PFSK-1 (cell line): ENCODE measurements at regions not wholly inside any gene's neighbourhood (a gene's known extent, or its start where the extent isn't known, plus 50 kb on each side); places are given as distances from the start of the nearest gene placed in this dataset.

Experiments used
- POLR2AphosphoS5 ChIP-seq: IDR thresholded peaks from 2 replicates; pipeline ENCODE4 v1.6.1; 2012; ENCODE audit warnings: low read depth, mild to moderate bottlenecking, control low read depth, low read length, moderate library complexity
- REST ChIP-seq, 2 experiments: IDR thresholded peaks; 2 replicates each; pipeline versions ENCODE4 v1.6.1 to v1.8.0; 2011 to 2012; ENCODE audit warnings: low read depth in 2 of 2, low read length in 2 of 2, control low read depth in 1 of 2, inconsistent platforms in 1 of 2, mild to moderate bottlenecking in 1 of 2, moderate library complexity in 1 of 2; ENCODE audit not compliant: insufficient read depth in 1 of 2
- TAF1 ChIP-seq: IDR thresholded peaks from 2 replicates; pipeline ENCODE4 v1.6.1; 2012; ENCODE audit warnings: low read length, control low read depth, borderline replicate concordance; ENCODE audit not compliant: insufficient read depth

- TF ChIP-seq TAF1 (no peak), POLR2AphosphoS5 (no peak), REST (IDR thresholded peaks at IDR 0.05; ENCODE audit: insufficient read depth in 1 of 2, low read depth in 2 of 2, low read length in 2 of 2) (no peak)
Observed at GRCh38 chr1:234941321-234942011, 187.2 kb downstream of the TOMM20 start.
